H9 (cell line): ENCODE measurements at regions not wholly inside any gene's neighbourhood (a gene's known extent, or its start where the extent isn't known, plus 50 kb on each side); places are given as distances from the start of the nearest gene placed in this dataset.

Experiments used
- DNase-seq: peaks from one replicate; pipeline ENCODE4 v3.0.0-alpha.2; 2017
- H2AFZ ChIP-seq: one replicate; pipeline ENCODE4 v1.6.1; 2013; ENCODE audit warnings: mild to moderate bottlenecking, low read length, control low read depth, moderate library complexity
- H2AK5ac ChIP-seq: 2 replicates; pipeline ENCODE4 v1.6.1; 2013; ENCODE audit warnings: low read length, control low read depth, mixed read lengths; ENCODE audit not compliant: insufficient read length
- H2BK120ac ChIP-seq: one replicate; pipeline ENCODE4 v1.6.1; 2013; ENCODE audit warnings: low read depth, mild to moderate bottlenecking, low read length, control low read depth, inconsistent platforms; ENCODE audit not compliant: poor library complexity, severe bottlenecking
- H2BK12ac ChIP-seq: 2 replicates; pipeline ENCODE4 v1.6.1; 2013; ENCODE audit warnings: low read length, control low read depth, mixed read lengths, low read depth; ENCODE audit not compliant: insufficient read length
- H2BK15ac ChIP-seq: 2 replicates; pipeline ENCODE4 v1.6.1; 2013; ENCODE audit warnings: low read depth, low read length, control low read depth
- H2BK20ac ChIP-seq: one replicate; pipeline ENCODE4 v1.6.1; 2013; ENCODE audit warnings: low read depth, mild to moderate bottlenecking, low read length, control low read depth, inconsistent platforms; ENCODE audit not compliant: poor library complexity, severe bottlenecking
- H2BK5ac ChIP-seq: 2 replicates; pipeline ENCODE4 v1.6.1; 2013; ENCODE audit warnings: low read length, control low read depth, mixed read lengths; ENCODE audit not compliant: insufficient read length
- H3K14ac ChIP-seq: 2 replicates; pipeline ENCODE4 v1.6.1; 2013; ENCODE audit warnings: low read length, control low read depth; ENCODE audit not compliant: insufficient read depth
- H3K18ac ChIP-seq: 2 replicates; pipeline ENCODE4 v1.6.1; 2013; ENCODE audit warnings: low read depth, mild to moderate bottlenecking, mixed read lengths, low read length, control low read depth; ENCODE audit not compliant: insufficient read length
- H3K23ac ChIP-seq: 2 replicates; pipeline ENCODE4 v1.6.1; 2013; ENCODE audit warnings: low read length, control low read depth, mixed read lengths, low read depth; ENCODE audit not compliant: insufficient read length
- H3K23me2 ChIP-seq: 2 replicates; pipeline ENCODE4 v1.6.1; 2013; ENCODE audit warnings: low read depth, mild to moderate bottlenecking, mixed read lengths, low read length, control low read depth; ENCODE audit not compliant: insufficient read length, poor library complexity, severe bottlenecking
- H3K27ac ChIP-seq: 2 replicates; pipeline ENCODE4 v1.5.1; 2013; ENCODE audit warnings: low read length, control low read depth, mixed read lengths, low read depth; ENCODE audit not compliant: insufficient read length
- H3K27me3 ChIP-seq: 2 replicates; pipeline ENCODE4 v1.6.1; 2013; ENCODE audit warnings: low read length, control low read depth, inconsistent platforms; ENCODE audit not compliant: insufficient read depth
- H3K4ac ChIP-seq: 2 replicates; pipeline ENCODE4 v1.6.1; 2013; ENCODE audit warnings: low read depth, mild to moderate bottlenecking, control low read depth, inconsistent platforms, low read length, moderate library complexity
- H3K4me1 ChIP-seq: 2 replicates; pipeline ENCODE4 v1.6.1; 2013; ENCODE audit warnings: low read length, control low read depth, inconsistent platforms; ENCODE audit not compliant: insufficient read depth
- H3K4me2 ChIP-seq: 2 replicates; pipeline ENCODE4 v1.6.1; 2013; ENCODE audit warnings: low read length, control low read depth, mixed read lengths; ENCODE audit not compliant: insufficient read length, insufficient read depth
- H3K56ac ChIP-seq: 2 replicates; pipeline ENCODE4 v1.6.1; 2013; ENCODE audit warnings: low read depth, mild to moderate bottlenecking, mixed read lengths, low read length, control low read depth; ENCODE audit not compliant: insufficient read length
- H3K79me1 ChIP-seq: 2 replicates; pipeline ENCODE4 v1.6.1; 2013; ENCODE audit warnings: low read depth, mild to moderate bottlenecking, moderate library complexity, low read length, control low read depth, inconsistent platforms; ENCODE audit not compliant: insufficient read depth, poor library complexity, severe bottlenecking
- H3K79me2 ChIP-seq: 2 replicates; pipeline ENCODE4 v1.6.1; 2013; ENCODE audit warnings: low read length, control low read depth, inconsistent platforms; ENCODE audit not compliant: insufficient read depth
- H3K9ac ChIP-seq: 2 replicates; pipeline ENCODE4 v1.6.1; 2013; ENCODE audit warnings: low read length, control low read depth, mixed read lengths; ENCODE audit not compliant: insufficient read length; ENCODE audit errors: extremely low read depth
- H3K9me3 ChIP-seq: one replicate; pipeline ENCODE4 v1.6.1; 2013; ENCODE audit warnings: low read depth, low read length, inconsistent platforms; ENCODE audit not compliant: control insufficient read depth
- H3T11ph ChIP-seq: one replicate; pipeline ENCODE4 v1.6.1; 2013; ENCODE audit warnings: mild to moderate bottlenecking, low read length, control low read depth, inconsistent platforms
- H4K20me1 ChIP-seq: one replicate; pipeline ENCODE4 v1.6.1; 2013; ENCODE audit not compliant: control insufficient read depth, insufficient read length, insufficient read depth
- H4K5ac ChIP-seq: 2 replicates; pipeline ENCODE4 v1.6.1; 2013; ENCODE audit warnings: low read depth, mild to moderate bottlenecking, mixed read lengths, low read length, control low read depth; ENCODE audit not compliant: insufficient read length
- H4K8ac ChIP-seq: replicated peaks from 2 replicates; pipeline ENCODE4 v1.6.1; 2013; ENCODE audit warnings: low read length, control low read depth, mixed read lengths, low read depth; ENCODE audit not compliant: insufficient read length
- H4K91ac ChIP-seq: 2 replicates; pipeline ENCODE4 v1.6.1; 2013; ENCODE audit warnings: low read depth, mild to moderate bottlenecking, moderate library complexity, mixed read lengths, low read length, control low read depth; ENCODE audit not compliant: insufficient read length
- H3K27ac Mint-ChIP-seq, 3 experiments: 2 replicates in 2 of 3; 3 replicates in 1 of 3; pipeline ENCODE4 v1.8.0; 2020 to 2021; ENCODE audit warnings: mixed read lengths in 3 of 3, mild to moderate bottlenecking in 1 of 3, moderate library complexity in 1 of 3
- H3K27me3 Mint-ChIP-seq: 2 replicates; pipeline ENCODE4 v1.8.0; 2021; ENCODE audit warnings: low read depth, mild to moderate bottlenecking, moderate library complexity, mixed read lengths
- H3K36me3 Mint-ChIP-seq, 3 experiments: 2 replicates in 2 of 3; 3 replicates in 1 of 3; pipeline ENCODE4 v1.8.0; 2020 to 2021; ENCODE audit warnings: low read depth in 3 of 3, mixed read lengths in 3 of 3; ENCODE audit not compliant: insufficient read depth in 1 of 3
- H3K4me1 Mint-ChIP-seq, 2 experiments: 2 replicates each; pipeline ENCODE4 v1.8.0; 2020; ENCODE audit warnings: mixed read lengths in 2 of 2
- H3K4me3 Mint-ChIP-seq, 2 experiments: 2 replicates in 1 of 2; 3 replicates in 1 of 2; pipeline ENCODE4 v1.8.0; 2020 to 2021; ENCODE audit warnings: mild to moderate bottlenecking in 2 of 2, mixed read lengths in 2 of 2, moderate library complexity in 1 of 2
- H3K9me3 Mint-ChIP-seq, 2 experiments: 2 replicates in 1 of 2; 3 replicates in 1 of 2; pipeline ENCODE4 v1.8.0; 2020; ENCODE audit warnings: mild to moderate bottlenecking in 2 of 2, mixed read lengths in 2 of 2, moderate library complexity in 1 of 2
- CTCF ChIP-seq: fragments of 200-600 bp; sonication (generic); conservative IDR thresholded peaks from 3 replicates; pipeline ENCODE4 v1.8.0; 2021; ENCODE audit warnings: antibody characterized with exemption, mild to moderate bottlenecking

- no peak overlapping the region for H3K27ac ChIP-seq
- no peaks in the 10 kb centered on the region for H3K23me2 ChIP-seq
- no peak overlapping the region for H3K4me2 ChIP-seq
- Mint-ChIP-seq H3K36me3 (no peaks in the 10 kb centered on the region), H3K27ac (no peak overlapping the region), H3K27me3 (no peaks in the 10 kb centered on the region; the same call in 1 of the 2 replicates), H3K9me3 (no peaks in the 10 kb centered on the region), H3K4me3 (no peak overlapping the region), H3K4me1 (peaks cover 5 to 8% of the 10 kb centered on the region in 2 experiments; a peak in 3 of 4 replicates)
- H3K79me1 ChIP-seq = no peaks in the 10 kb centered on the region
- H4K5ac ChIP-seq = no peak overlapping the region
- no peak overlapping the region for H2BK20ac ChIP-seq
- H2AK5ac ChIP-seq = no peak overlapping the region
- no peak overlapping the region for H2BK120ac ChIP-seq
- no peak overlapping the region for H3K18ac ChIP-seq
- no peak overlapping the region for H3K56ac ChIP-seq
- H3T11ph ChIP-seq = no peak overlapping the region
- no peak for DNase-seq
- H3K9me3 ChIP-seq = no peaks in the 10 kb centered on the region
- H3K4ac ChIP-seq = no peak overlapping the region
- no peak overlapping the region for H4K8ac ChIP-seq
- no peak overlapping the region for H3K9ac ChIP-seq
- H3K27me3 ChIP-seq = no peaks in the 10 kb centered on the region
- no peak overlapping the region for H2BK5ac ChIP-seq
- H4K91ac ChIP-seq = no peak overlapping the region
- H2AFZ ChIP-seq = no peak overlapping the region
- no peaks in the 10 kb centered on the region for H4K20me1 ChIP-seq
- H3K23ac ChIP-seq = no peak overlapping the region
- H3K79me2 ChIP-seq = no peaks in the 10 kb centered on the region
- no peak for TF ChIP-seq CTCF
- H2BK15ac ChIP-seq = no peak overlapping the region
- no peak overlapping the region for H2BK12ac ChIP-seq
- H3K4me1 ChIP-seq = no peaks in the 10 kb centered on the region
- no peak overlapping the region for H3K14ac ChIP-seq
Observed at GRCh38 chr3:140762746-140763145, 84.9 kb downstream of the TRIM42 start.
